ENCODE measurements at regions not wholly inside any gene's neighbourhood (a gene's known extent, or its start where the extent isn't known, plus 50 kb on each side); places are given as distances from the start of the nearest gene placed in this dataset.
"Not testable (repeated sequence)": the region's sequence is repeated elsewhere in the genome, so short reads cannot be mapped to it uniquely, and the experiment has no call there.

- TF ChIP-seq CTCF (IDR thresholded peaks at IDR 0.05) (no peak), POLR2A (IDR thresholded peaks at IDR 0.05) (no peak)
- 78 to 83% methylated on average over 4 of the region's 4 CpGs for WGBS, 2 donors
- H3K4me3 ChIP-seq (ENCODE audit: low read depth, poor library complexity, severe bottlenecking) = no peak overlapping the region
- intact Hi-C loops (cut with DNase I; ENCODE audit: low total_unique reads) = no loop called here
- DNase-seq (ENCODE audit: low spot score in 2 of 2) = no peak
These were observed 977.3 kb downstream of the TBL1XR1 start for GRCh38 chr3:176219970-176220369.

- no peak for TF ChIP-seq POLR2A (IDR thresholded peaks at IDR 0.05)
- TF ChIP-seq CTCF (IDR thresholded peaks at IDR 0.05) = no peak
- 68 to 88% methylated on average over 1 of the region's 1 CpG for WGBS, 2 donors
- no peak overlapping the region for H3K4me3 ChIP-seq (ENCODE audit: low read depth, poor library complexity, severe bottlenecking)
- no peak for DNase-seq (ENCODE audit: low spot score in 2 of 2)
- intact Hi-C loops (cut with DNase I; ENCODE audit: low total_unique reads) = no loop called here
These were observed 982.5 kb downstream of the TBL1XR1 start for GRCh38 chr3:176214758-176215157.

- DNase-seq (ENCODE audit: low spot score in 2 of 2) = not testable (repeated sequence)
These were observed 984.0 kb downstream of the TBL1XR1 start for GRCh38 chr3:176213314-176213713.

GRCh38 chr3:176208915-176209314 lies 988.4 kb downstream of the TBL1XR1 start:
- WGBS, 2 donors = 76 to 83% methylated on average over 2 of the region's 2 CpGs
- TF ChIP-seq POLR2A (IDR thresholded peaks at IDR 0.05) (no peak), CTCF (IDR thresholded peaks at IDR 0.05) (no peak)
- intact Hi-C loops (cut with DNase I; ENCODE audit: low total_unique reads) = no loop called here
- no peak overlapping the region for H3K4me3 ChIP-seq (ENCODE audit: low read depth, poor library complexity, severe bottlenecking)
- no peak for DNase-seq (ENCODE audit: low spot score in 2 of 2)

More at GRCh38 chr3:176213314-176213713, 984.0 kb downstream of the TBL1XR1 start:
- H3K4me3 ChIP-seq (ENCODE audit: low read depth, poor library complexity, severe bottlenecking); intact Hi-C loops (cut with DNase I; ENCODE audit: low total_unique reads): not testable (repeated sequence)
- WGBS, 2 donors = 96 to 98% methylated on average over 14 to 19 of the region's 27 CpGs

- DNase-seq (ENCODE audit: low spot score in 2 of 2) = no peak
- 72 to 76% methylated on average over 1 of the region's 1 CpG for WGBS, 2 donors
- H3K4me3 ChIP-seq (ENCODE audit: low read depth, poor library complexity, severe bottlenecking) = no peak overlapping the region
- TF ChIP-seq CTCF (IDR thresholded peaks at IDR 0.05) = no peak
- no peak for TF ChIP-seq POLR2A (IDR thresholded peaks at IDR 0.05)
- intact Hi-C loops (cut with DNase I; ENCODE audit: low total_unique reads) = no loop called here
These were observed 989.0 kb downstream of the TBL1XR1 start for GRCh38 chr3:176208283-176208682.

GRCh38 chr3:176206809-176207208 lies 990.5 kb downstream of the TBL1XR1 start:
- no peak for DNase-seq (ENCODE audit: low spot score in 2 of 2)
- TF ChIP-seq CTCF (IDR thresholded peaks at IDR 0.05) = no peak
- no peak for TF ChIP-seq POLR2A (IDR thresholded peaks at IDR 0.05)
- no peak overlapping the region for H3K4me3 ChIP-seq (ENCODE audit: low read depth, poor library complexity, severe bottlenecking)
- intact Hi-C loops (cut with DNase I; ENCODE audit: low total_unique reads) = no loop called here
- WGBS, 2 donors = 90 to 97% methylated on average over 2 of the region's 2 CpGs

Measured in lower leg skin (tissue), 4 donors.